ENCODE measurements at regions not wholly inside any gene's neighbourhood (a gene's known extent, or its start where the extent isn't known, plus 50 kb on each side); places are given as distances from the start of the nearest gene placed in this dataset.
A peak's percentile ranks its signal among the peaks of the same experiment; 100 is the strongest.

GRCh38 chrX:10095246-10095645 lies 61.5 kb upstream of the CLCN4 start:
- H3K4me3 ChIP-seq (ENCODE audit: control insufficient read depth in 1 of 7, extremely low read depth in 1 of 7, insufficient read depth in 4 of 7, low read depth in 2 of 7, low read length in 6 of 7) = no peak overlapping the region
- no peaks in the 10 kb centered on the region for H3K27me3 ChIP-seq (replicated peaks in 2 of 5; ENCODE audit: control insufficient read depth in 4 of 5, insufficient read depth in 5 of 5, low read length in 4 of 5)
- WGBS (ENCODE audit: insufficient coverage) = 94% methylated on average over 9 of the region's 9 CpGs
- POLR2A ChIA-PET = no interaction called here
- no peaks in the 10 kb centered on the region for H3K9me3 ChIP-seq (ENCODE audit: control extremely low read depth in 1 of 5, control insufficient read depth in 4 of 5, insufficient read depth in 2 of 5, low read depth in 1 of 5, low read length in 4 of 5)
- CTCF ChIA-PET = interaction anchor here (0.9 to 1.4 kb wide), 2 partner anchors 12 to 98 kb away, joined by 3 read pairs; no protein-coding TSS in a partner anchor
- no peak for DNase-seq
- H3K36me3 ChIP-seq (ENCODE audit: control insufficient read depth in 4 of 4, insufficient read depth in 4 of 4, low read length in 3 of 4) = peaks cover 0 to 18% (median 3%) of the 10 kb centered on the region in 4 experiments
- H3K27ac ChIP-seq (ENCODE audit: insufficient read depth in 1 of 2, low read depth in 1 of 2, low read length in 2 of 2, poor library complexity in 1 of 2, severe bottlenecking in 2 of 2) = no peak overlapping the region
- peaks cover 0 to 17% (median 3%) of the 10 kb centered on the region in 4 experiments for H3K4me1 ChIP-seq (ENCODE audit: control extremely low read depth in 1 of 4, control insufficient read depth in 4 of 4, insufficient read depth in 4 of 4, low read length in 3 of 4)

- H3K36me3 ChIP-seq (ENCODE audit: control insufficient read depth in 4 of 4, insufficient read depth in 4 of 4, low read length in 3 of 4) = peaks cover 0 to 22% (median 5%) of the 10 kb centered on the region in 4 experiments
- DNase-seq = no peak
- no peaks in the 10 kb centered on the region for H3K27me3 ChIP-seq (replicated peaks in 2 of 5; ENCODE audit: control insufficient read depth in 4 of 5, insufficient read depth in 5 of 5, low read length in 4 of 5)
- ChIA-PET POLR2A (no interaction called here), CTCF (interaction anchor here (0.9 to 1.4 kb wide), 3 partner anchors 10 to 98 kb away, joined by 3 to 4 read pairs (median 3); no protein-coding TSS in a partner anchor)
- no peak overlapping the region for H3K4me3 ChIP-seq (ENCODE audit: control insufficient read depth in 1 of 7, extremely low read depth in 1 of 7, insufficient read depth in 4 of 7, low read depth in 2 of 7, low read length in 6 of 7)
- H3K9me3 ChIP-seq (ENCODE audit: control extremely low read depth in 1 of 5, control insufficient read depth in 4 of 5, insufficient read depth in 2 of 5, low read depth in 1 of 5, low read length in 4 of 5) = no peaks in the 10 kb centered on the region
- H3K27ac ChIP-seq (ENCODE audit: insufficient read depth in 1 of 2, low read depth in 1 of 2, low read length in 2 of 2, poor library complexity in 1 of 2, severe bottlenecking in 2 of 2) = no peak overlapping the region
- 83% methylated on average over 1 of the region's 5 CpGs for WGBS (ENCODE audit: insufficient coverage)
- H3K4me1 ChIP-seq (ENCODE audit: control extremely low read depth in 1 of 4, control insufficient read depth in 4 of 4, insufficient read depth in 4 of 4, low read length in 3 of 4) = peaks cover 0 to 17% (median 3%) of the 10 kb centered on the region in 4 experiments
Measured at GRCh38 chrX:10095698-10096432, 60.9 kb upstream of the CLCN4 start.

GRCh38 chrX:10098270-10098713 lies 58.5 kb upstream of the CLCN4 start:
- Histone ChIP-seq H3K27me3 (replicated peaks in 2 of 5; ENCODE audit: control insufficient read depth in 4 of 5, insufficient read depth in 5 of 5, low read length in 4 of 5) (no peaks in the 10 kb centered on the region), H3K27ac (ENCODE audit: insufficient read depth in 1 of 2, low read depth in 1 of 2, low read length in 2 of 2, poor library complexity in 1 of 2, severe bottlenecking in 2 of 2) (peak overlapping the region in 1 of 2 experiments; percentile 74), H3K9me3 (ENCODE audit: control extremely low read depth in 1 of 5, control insufficient read depth in 4 of 5, insufficient read depth in 2 of 5, low read depth in 1 of 5, low read length in 4 of 5) (no peaks in the 10 kb centered on the region), H3K4me1 (ENCODE audit: control extremely low read depth in 1 of 4, control insufficient read depth in 4 of 4, insufficient read depth in 4 of 4, low read length in 3 of 4) (peaks cover 0 to 17% (median 3%) of the 10 kb centered on the region in 4 experiments), H3K36me3 (ENCODE audit: control insufficient read depth in 4 of 4, insufficient read depth in 4 of 4, low read length in 3 of 4) (peaks cover 0 to 18% (median 5%) of the 10 kb centered on the region in 4 experiments), H3K4me3 (ENCODE audit: control insufficient read depth in 1 of 7, extremely low read depth in 1 of 7, insufficient read depth in 4 of 7, low read depth in 2 of 7, low read length in 6 of 7) (peak overlapping the region in 5 of 7 experiments; percentile 35 to 74 (median 52))
- peak in 2 of 3 donors; percentile 70 to 75 for DNase-seq
- POLR2A ChIA-PET = no interaction called here
- WGBS (ENCODE audit: insufficient coverage) = 46% methylated on average over 2 of the region's 10 CpGs
- CTCF ChIA-PET = interaction anchor here (1.5 kb wide), 1 partner anchor 103 kb away, joined by 3 read pairs; no protein-coding TSS in a partner anchor

GRCh38 chrX:10099411-10099810 lies 57.4 kb upstream of the CLCN4 start:
- ChIA-PET POLR2A (no interaction called here), CTCF (interaction anchor here (0.8 to 1.5 kb wide), 2 partner anchors 14 to 104 kb away, joined by 3 read pairs; no protein-coding TSS in a partner anchor)
- Histone ChIP-seq H3K4me3 (ENCODE audit: control insufficient read depth in 1 of 7, extremely low read depth in 1 of 7, insufficient read depth in 4 of 7, low read depth in 2 of 7, low read length in 6 of 7) (no peak overlapping the region), H3K36me3 (ENCODE audit: control insufficient read depth in 4 of 4, insufficient read depth in 4 of 4, low read length in 3 of 4) (peaks cover 0 to 18% (median 5%) of the 10 kb centered on the region in 4 experiments), H3K4me1 (ENCODE audit: control extremely low read depth in 1 of 4, control insufficient read depth in 4 of 4, insufficient read depth in 4 of 4, low read length in 3 of 4) (peaks cover 0 to 17% (median 3%) of the 10 kb centered on the region in 4 experiments), H3K9me3 (ENCODE audit: control extremely low read depth in 1 of 5, control insufficient read depth in 4 of 5, insufficient read depth in 2 of 5, low read depth in 1 of 5, low read length in 4 of 5) (peaks cover 0 to 3% (median 0%) of the 10 kb centered on the region in 5 experiments), H3K27me3 (replicated peaks in 2 of 5; ENCODE audit: control insufficient read depth in 4 of 5, insufficient read depth in 5 of 5, low read length in 4 of 5) (no peaks in the 10 kb centered on the region), H3K27ac (ENCODE audit: insufficient read depth in 1 of 2, low read depth in 1 of 2, low read length in 2 of 2, poor library complexity in 1 of 2, severe bottlenecking in 2 of 2) (no peak overlapping the region)
- no peak for DNase-seq
- WGBS (ENCODE audit: insufficient coverage) = 95% methylated on average over 4 of the region's 5 CpGs

GRCh38 chrX:10101269-10101668 lies 55.5 kb upstream of the CLCN4 start:
- Histone ChIP-seq H3K27me3 (replicated peaks in 2 of 5; ENCODE audit: control insufficient read depth in 4 of 5, insufficient read depth in 5 of 5, low read length in 4 of 5) (no peaks in the 10 kb centered on the region), H3K36me3 (ENCODE audit: control insufficient read depth in 4 of 4, insufficient read depth in 4 of 4, low read length in 3 of 4) (peaks cover 0 to 15% (median 3%) of the 10 kb centered on the region in 4 experiments), H3K9me3 (ENCODE audit: control extremely low read depth in 1 of 5, control insufficient read depth in 4 of 5, insufficient read depth in 2 of 5, low read depth in 1 of 5, low read length in 4 of 5) (peaks cover 0 to 3% (median 0%) of the 10 kb centered on the region in 5 experiments), H3K4me3 (ENCODE audit: control insufficient read depth in 1 of 7, extremely low read depth in 1 of 7, insufficient read depth in 4 of 7, low read depth in 2 of 7, low read length in 6 of 7) (no peak overlapping the region), H3K27ac (ENCODE audit: insufficient read depth in 1 of 2, low read depth in 1 of 2, low read length in 2 of 2, poor library complexity in 1 of 2, severe bottlenecking in 2 of 2) (no peak overlapping the region), H3K4me1 (ENCODE audit: control extremely low read depth in 1 of 4, control insufficient read depth in 4 of 4, insufficient read depth in 4 of 4, low read length in 3 of 4) (peaks cover under 1 to 17% (median 4%) of the 10 kb centered on the region in 4 experiments)
- POLR2A ChIA-PET = no interaction called here
- no peak for DNase-seq
- CTCF ChIA-PET = interaction anchor here (0.8 to 1.1 kb wide), 2 partner anchors 10 to 14 kb away, joined by 3 read pairs; no protein-coding TSS in a partner anchor
- WGBS (ENCODE audit: insufficient coverage) = 93% methylated on average over 5 of the region's 5 CpGs

GRCh38 chrX:10102046-10102704 lies 54.6 kb upstream of the CLCN4 start:
- Histone ChIP-seq H3K36me3 (ENCODE audit: control insufficient read depth in 4 of 4, insufficient read depth in 4 of 4, low read length in 3 of 4) (peaks cover 0 to 15% (median 3%) of the 10 kb centered on the region in 4 experiments), H3K9me3 (ENCODE audit: control extremely low read depth in 1 of 5, control insufficient read depth in 4 of 5, insufficient read depth in 2 of 5, low read depth in 1 of 5, low read length in 4 of 5) (peaks cover 0 to 3% (median 0%) of the 10 kb centered on the region in 5 experiments), H3K27ac (ENCODE audit: insufficient read depth in 1 of 2, low read depth in 1 of 2, low read length in 2 of 2, poor library complexity in 1 of 2, severe bottlenecking in 2 of 2) (no peak overlapping the region), H3K4me1 (ENCODE audit: control extremely low read depth in 1 of 4, control insufficient read depth in 4 of 4, insufficient read depth in 4 of 4, low read length in 3 of 4) (peaks cover 2 to 17% (median 6%) of the 10 kb centered on the region in 4 experiments), H3K4me3 (ENCODE audit: control insufficient read depth in 1 of 7, extremely low read depth in 1 of 7, insufficient read depth in 4 of 7, low read depth in 2 of 7, low read length in 6 of 7) (no peak overlapping the region), H3K27me3 (replicated peaks in 2 of 5; ENCODE audit: control insufficient read depth in 4 of 5, insufficient read depth in 5 of 5, low read length in 4 of 5) (no peaks in the 10 kb centered on the region)
- POLR2A ChIA-PET = no interaction called here
- WGBS (ENCODE audit: insufficient coverage) = 86% methylated on average over 10 of the region's 14 CpGs
- CTCF ChIA-PET = interaction anchor here (1.1 kb wide), 1 partner anchor 13 kb away, joined by 3 read pairs; no protein-coding TSS in a partner anchor
- no peak for DNase-seq
